Liver (tissue), 8 donors: ENCODE measurements at regions not wholly inside any gene's neighbourhood (a gene's known extent, or its start where the extent isn't known, plus 50 kb on each side); places are given as distances from the start of the nearest gene placed in this dataset.

Experiments used
- DNase-seq: peaks from one replicate; pipeline ENCODE4 v3.0.0-alpha.2; 2017; ENCODE audit warnings: low spot score
- H3K27ac ChIP-seq, 2 donors: one replicate each; pipeline ENCODE4 v1.7.0; 2013; ENCODE audit warnings: inconsistent platforms in 2 of 2, low read length in 2 of 2, control low read depth in 1 of 2, low read depth in 1 of 2, mild to moderate bottlenecking in 1 of 2
- H3K27me3 ChIP-seq, 4 donors: one replicate each; pipeline versions ENCODE4 v1.6.1 to v1.7.0; 2013; ENCODE audit warnings: low read length in 3 of 4, inconsistent platforms in 1 of 4, mild to moderate bottlenecking in 1 of 4, moderate library complexity in 1 of 4; ENCODE audit not compliant: control insufficient read depth in 4 of 4, insufficient read depth in 4 of 4
- H3K36me3 ChIP-seq, 4 donors: one replicate each; pipeline versions ENCODE4 v1.6.1 to v1.7.0; 2013; ENCODE audit warnings: low read length in 3 of 4, mild to moderate bottlenecking in 3 of 4, low read depth in 1 of 4, moderate library complexity in 1 of 4; ENCODE audit not compliant: control insufficient read depth in 4 of 4, insufficient read depth in 3 of 4
- H3K4me1 ChIP-seq, 4 donors: one replicate each; pipeline versions ENCODE4 v1.6.1 to v1.7.0; 2013; ENCODE audit warnings: low read length in 3 of 4, mild to moderate bottlenecking in 3 of 4, moderate library complexity in 1 of 4; ENCODE audit not compliant: control insufficient read depth in 4 of 4, insufficient read depth in 4 of 4
- H3K4me3 ChIP-seq, 3 donors: one replicate each; pipeline versions ENCODE4 v1.6.1 to v1.7.0; 2013; ENCODE audit warnings: low read length in 3 of 3, control low read depth in 1 of 3, low read depth in 1 of 3, mild to moderate bottlenecking in 1 of 3
- H3K9ac ChIP-seq, 2 donors: one replicate each; pipeline ENCODE4 v1.7.0; 2013; ENCODE audit warnings: low read length in 2 of 2, mild to moderate bottlenecking in 2 of 2, moderate library complexity in 2 of 2, control low read depth in 1 of 2, low read depth in 1 of 2
- H3K9me3 ChIP-seq, 4 donors: one replicate each; pipeline versions ENCODE4 v1.6.1 to v1.7.0; 2013; ENCODE audit warnings: low read length in 3 of 4; ENCODE audit not compliant: control insufficient read depth in 4 of 4
- EGR1 ChIP-seq, 2 donors: IDR thresholded peaks; 2 replicates each; pipeline ENCODE4 v1.6.1; 2016 to 2018; ENCODE audit warnings: antibody characterized with exemption in 2 of 2, low read depth in 2 of 2
- FOXA1 ChIP-seq: IDR thresholded peaks from 2 replicates; pipeline ENCODE4 v1.6.1; 2016; ENCODE audit warnings: antibody characterized with exemption
- FOXA2 ChIP-seq: IDR thresholded peaks from 2 replicates; pipeline ENCODE4 v1.6.1; 2016; ENCODE audit warnings: antibody characterized with exemption
- HNF4A ChIP-seq, 2 donors: conservative IDR thresholded peaks; 2 replicates each; pipeline ENCODE4 v1.6.1; 2016; ENCODE audit warnings: antibody characterized with exemption in 2 of 2, mild to moderate bottlenecking in 2 of 2
- JUND ChIP-seq, 2 donors: IDR thresholded peaks; 2 replicates each; pipeline ENCODE4 v1.6.1; 2016; ENCODE audit warnings: antibody characterized with exemption in 2 of 2
- NR2F2 ChIP-seq: IDR thresholded peaks from 2 replicates; pipeline ENCODE4 v1.6.1; 2016; ENCODE audit warnings: antibody characterized with exemption
- RAD21 ChIP-seq, 2 donors: IDR thresholded peaks; 2 replicates each; pipeline ENCODE4 v1.6.1; 2016; ENCODE audit warnings: antibody characterized with exemption in 2 of 2, mild to moderate bottlenecking in 2 of 2
- RXRA ChIP-seq, 2 donors: IDR thresholded peaks; 2 replicates each; pipeline ENCODE4 v1.6.1; 2017 to 2018; ENCODE audit warnings: antibody characterized with exemption in 2 of 2, mild to moderate bottlenecking in 1 of 2
- SP1 ChIP-seq: IDR thresholded peaks from 2 replicates; pipeline ENCODE4 v1.6.1; 2018; ENCODE audit warnings: antibody characterized with exemption, mild to moderate bottlenecking
- TAF1 ChIP-seq: conservative IDR thresholded peaks from 2 replicates; pipeline ENCODE4 v1.6.1; 2016; ENCODE audit warnings: antibody characterized with exemption, mild to moderate bottlenecking
- YY1 ChIP-seq: IDR thresholded peaks from 2 replicates; pipeline ENCODE4 v1.6.1; 2016; ENCODE audit warnings: antibody characterized with exemption, mild to moderate bottlenecking
- whole genome bisulfite sequencing: extraction: QIAGEN DNeasy Blood & Tissue Kit; methylation state at CpG from one replicate; pipeline ENCODE4 v1.1.7; 2013; 5-methylcytosine and 5-hydroxymethylcytosine counted together
- TF ChIP-seq, protein P1 (sequence below): IDR thresholded peaks from 2 replicates; pipeline ENCODE4 v1.6.1; 2016; ENCODE audit warnings: antibody characterized with exemption
- TF ChIP-seq, protein P2 (sequence below): fragments of 150-350 bp; IDR thresholded peaks from 2 replicates; pipeline ENCODE4 v1.5.1; 2017; ENCODE audit warnings: improper control_type of control experiment, low read depth, low read length; ENCODE audit not compliant: missing input control
- TF ChIP-seq, protein P3 (sequence below): IDR thresholded peaks from 2 replicates; pipeline ENCODE4 v1.6.1; 2016; ENCODE audit warnings: antibody characterized with exemption
- TF ChIP-seq, protein P4 (sequence below): IDR thresholded peaks from 2 replicates; pipeline ENCODE4 v1.6.1; 2016; ENCODE audit warnings: antibody characterized with exemption, mild to moderate bottlenecking
- TF ChIP-seq, protein P5 (sequence below): IDR thresholded peaks from 2 replicates; pipeline ENCODE4 v1.6.1; 2016; ENCODE audit warnings: antibody characterized with exemption
- donor health status: healthy.
- donor health status: healthy.
- donor health status: healthy.
- donor health status: healthy.
- donor health status: healthy.

DNA sequence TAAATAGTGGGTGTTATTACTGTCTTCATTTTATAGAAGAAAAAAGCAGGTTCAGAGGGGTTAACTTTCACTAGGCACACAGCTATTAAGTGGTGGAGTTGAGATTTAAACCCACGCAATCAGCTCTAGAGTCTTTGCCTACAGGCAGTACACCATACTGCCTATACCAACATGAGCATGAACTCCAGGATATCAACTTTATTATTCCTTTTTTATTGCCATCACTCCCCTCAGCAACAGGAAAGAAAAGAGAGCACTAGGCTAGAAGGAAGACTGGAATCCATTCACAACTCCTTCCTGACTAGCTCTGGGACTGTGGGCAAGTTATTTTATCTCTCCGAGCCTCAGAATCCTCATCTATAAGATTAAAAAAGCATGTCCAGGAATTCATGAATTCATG lies 58.7 kb upstream of the FSHB start (continued):
- TF ChIP-seq HNF4A (conservative IDR thresholded peaks at IDR 0.05): no peak

DNA sequence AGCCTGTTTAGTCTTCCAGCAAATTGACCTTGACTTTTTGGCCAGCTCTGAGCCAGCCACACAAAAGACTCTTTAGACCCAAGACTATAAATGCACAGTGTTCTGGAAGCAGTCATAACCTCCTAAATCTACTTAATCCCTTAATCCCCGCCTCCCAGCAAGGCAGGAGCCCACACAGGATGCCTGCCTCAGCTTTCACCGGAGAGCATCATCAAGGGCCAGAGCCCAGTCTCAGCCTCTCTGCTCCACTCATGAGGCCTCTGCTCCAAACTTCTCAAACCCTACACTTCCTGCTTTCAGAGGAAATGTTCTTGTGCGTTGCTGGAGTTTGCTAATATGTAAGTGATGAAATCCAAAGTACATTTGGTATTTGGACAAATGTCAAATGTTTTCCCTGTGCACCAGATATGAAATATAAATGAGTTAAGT lies 57.9 kb upstream of the FSHB start:
- Histone ChIP-seq H3K27ac (no peak overlapping the region), H3K4me1 (no peaks in the 10 kb centered on the region), H3K9ac (no peak overlapping the region), H3K9me3 (peaks cover 0 to 6% (median 1%) of the 10 kb centered on the region in 4 donors), H3K27me3 (no peaks in the 10 kb centered on the region), H3K36me3 (no peaks in the 10 kb centered on the region), H3K4me3 (no peak overlapping the region)
- DNase-seq: no peak
- WGBS: 70% methylated on average over 3 of the region's 3 CpGs
- TF ChIP-seq, protein P1, sequence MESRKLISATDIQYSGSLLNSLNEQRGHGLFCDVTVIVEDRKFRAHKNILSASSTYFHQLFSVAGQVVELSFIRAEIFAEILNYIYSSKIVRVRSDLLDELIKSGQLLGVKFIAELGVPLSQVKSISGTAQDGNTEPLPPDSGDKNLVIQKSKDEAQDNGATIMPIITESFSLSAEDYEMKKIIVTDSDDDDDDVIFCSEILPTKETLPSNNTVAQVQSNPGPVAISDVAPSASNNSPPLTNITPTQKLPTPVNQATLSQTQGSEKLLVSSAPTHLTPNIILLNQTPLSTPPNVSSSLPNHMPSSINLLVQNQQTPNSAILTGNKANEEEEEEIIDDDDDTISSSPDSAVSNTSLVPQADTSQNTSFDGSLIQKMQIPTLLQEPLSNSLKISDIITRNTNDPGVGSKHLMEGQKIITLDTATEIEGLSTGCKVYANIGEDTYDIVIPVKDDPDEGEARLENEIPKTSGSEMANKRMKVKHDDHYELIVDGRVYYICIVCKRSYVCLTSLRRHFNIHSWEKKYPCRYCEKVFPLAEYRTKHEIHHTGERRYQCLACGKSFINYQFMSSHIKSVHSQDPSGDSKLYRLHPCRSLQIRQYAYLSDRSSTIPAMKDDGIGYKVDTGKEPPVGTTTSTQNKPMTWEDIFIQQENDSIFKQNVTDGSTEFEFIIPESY: no peak
- no peak for TF ChIP-seq HNF4A (conservative IDR thresholded peaks at IDR 0.05)
- TF ChIP-seq FOXA2: no peak
- no peak for TF ChIP-seq RAD21 (IDR thresholded peaks at IDR 0.05)
- TF ChIP-seq EGR1 (IDR thresholded peaks at IDR 0.05; ENCODE audit: low read depth in 2 of 2): no peak
- no peak for TF ChIP-seq YY1
- TF ChIP-seq, protein P2, sequence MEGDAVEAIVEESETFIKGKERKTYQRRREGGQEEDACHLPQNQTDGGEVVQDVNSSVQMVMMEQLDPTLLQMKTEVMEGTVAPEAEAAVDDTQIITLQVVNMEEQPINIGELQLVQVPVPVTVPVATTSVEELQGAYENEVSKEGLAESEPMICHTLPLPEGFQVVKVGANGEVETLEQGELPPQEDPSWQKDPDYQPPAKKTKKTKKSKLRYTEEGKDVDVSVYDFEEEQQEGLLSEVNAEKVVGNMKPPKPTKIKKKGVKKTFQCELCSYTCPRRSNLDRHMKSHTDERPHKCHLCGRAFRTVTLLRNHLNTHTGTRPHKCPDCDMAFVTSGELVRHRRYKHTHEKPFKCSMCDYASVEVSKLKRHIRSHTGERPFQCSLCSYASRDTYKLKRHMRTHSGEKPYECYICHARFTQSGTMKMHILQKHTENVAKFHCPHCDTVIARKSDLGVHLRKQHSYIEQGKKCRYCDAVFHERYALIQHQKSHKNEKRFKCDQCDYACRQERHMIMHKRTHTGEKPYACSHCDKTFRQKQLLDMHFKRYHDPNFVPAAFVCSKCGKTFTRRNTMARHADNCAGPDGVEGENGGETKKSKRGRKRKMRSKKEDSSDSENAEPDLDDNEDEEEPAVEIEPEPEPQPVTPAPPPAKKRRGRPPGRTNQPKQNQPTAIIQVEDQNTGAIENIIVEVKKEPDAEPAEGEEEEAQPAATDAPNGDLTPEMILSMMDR: no peak
- no peak for TF ChIP-seq TAF1
- TF ChIP-seq SP1: no peak
- no peak for TF ChIP-seq RXRA (IDR thresholded peaks at IDR 0.05)
- TF ChIP-seq, protein P3, sequence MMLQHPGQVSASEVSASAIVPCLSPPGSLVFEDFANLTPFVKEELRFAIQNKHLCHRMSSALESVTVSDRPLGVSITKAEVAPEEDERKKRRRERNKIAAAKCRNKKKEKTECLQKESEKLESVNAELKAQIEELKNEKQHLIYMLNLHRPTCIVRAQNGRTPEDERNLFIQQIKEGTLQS: no peak
- TF ChIP-seq JUND (IDR thresholded peaks at IDR 0.05): no peak
- no peak for TF ChIP-seq FOXA1
- TF ChIP-seq, protein P4, sequence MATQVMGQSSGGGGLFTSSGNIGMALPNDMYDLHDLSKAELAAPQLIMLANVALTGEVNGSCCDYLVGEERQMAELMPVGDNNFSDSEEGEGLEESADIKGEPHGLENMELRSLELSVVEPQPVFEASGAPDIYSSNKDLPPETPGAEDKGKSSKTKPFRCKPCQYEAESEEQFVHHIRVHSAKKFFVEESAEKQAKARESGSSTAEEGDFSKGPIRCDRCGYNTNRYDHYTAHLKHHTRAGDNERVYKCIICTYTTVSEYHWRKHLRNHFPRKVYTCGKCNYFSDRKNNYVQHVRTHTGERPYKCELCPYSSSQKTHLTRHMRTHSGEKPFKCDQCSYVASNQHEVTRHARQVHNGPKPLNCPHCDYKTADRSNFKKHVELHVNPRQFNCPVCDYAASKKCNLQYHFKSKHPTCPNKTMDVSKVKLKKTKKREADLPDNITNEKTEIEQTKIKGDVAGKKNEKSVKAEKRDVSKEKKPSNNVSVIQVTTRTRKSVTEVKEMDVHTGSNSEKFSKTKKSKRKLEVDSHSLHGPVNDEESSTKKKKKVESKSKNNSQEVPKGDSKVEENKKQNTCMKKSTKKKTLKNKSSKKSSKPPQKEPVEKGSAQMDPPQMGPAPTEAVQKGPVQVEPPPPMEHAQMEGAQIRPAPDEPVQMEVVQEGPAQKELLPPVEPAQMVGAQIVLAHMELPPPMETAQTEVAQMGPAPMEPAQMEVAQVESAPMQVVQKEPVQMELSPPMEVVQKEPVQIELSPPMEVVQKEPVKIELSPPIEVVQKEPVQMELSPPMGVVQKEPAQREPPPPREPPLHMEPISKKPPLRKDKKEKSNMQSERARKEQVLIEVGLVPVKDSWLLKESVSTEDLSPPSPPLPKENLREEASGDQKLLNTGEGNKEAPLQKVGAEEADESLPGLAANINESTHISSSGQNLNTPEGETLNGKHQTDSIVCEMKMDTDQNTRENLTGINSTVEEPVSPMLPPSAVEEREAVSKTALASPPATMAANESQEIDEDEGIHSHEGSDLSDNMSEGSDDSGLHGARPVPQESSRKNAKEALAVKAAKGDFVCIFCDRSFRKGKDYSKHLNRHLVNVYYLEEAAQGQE: no peak
- TF ChIP-seq, protein P5, sequence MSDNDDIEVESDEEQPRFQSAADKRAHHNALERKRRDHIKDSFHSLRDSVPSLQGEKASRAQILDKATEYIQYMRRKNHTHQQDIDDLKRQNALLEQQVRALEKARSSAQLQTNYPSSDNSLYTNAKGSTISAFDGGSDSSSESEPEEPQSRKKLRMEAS: no peak
- no peak for TF ChIP-seq NR2F2
